ENCODE measurements at regions not wholly inside any gene's neighbourhood (a gene's known extent, or its start where the extent isn't known, plus 50 kb on each side); places are given as distances from the start of the nearest gene placed in this dataset.

GRCh38 chr10:4567637-4568036, 258.4 kb upstream of the AKR1E2 start:
- TF ChIP-seq CTCF (IDR thresholded peaks at IDR 0.05; ENCODE audit: low read depth, low read length) (no peak), POLR2A (IDR thresholded peaks at IDR 0.05; ENCODE audit: extremely low read depth, insufficient read length) (no peak)

Data from NB4 (cell line).